Kidney (tissue), 13 donors: ENCODE measurements at regions not wholly inside any gene's neighbourhood (a gene's known extent, or its start where the extent isn't known, plus 50 kb on each side); places are given as distances from the start of the nearest gene placed in this dataset.

Source experiments
- DNase-seq, 5 donors: peaks; one replicate each; pipeline ENCODE4 v3.0.0-alpha.2; 2013 to 2020
- FAIRE-seq: peaks from 2 replicates; lab custom pipeline; 2012; peaks lifted over from hg19 to GRCh38; lab: Jason Lieb, UNC
- H3K27ac ChIP-seq, 2 donors: one replicate each; pipeline ENCODE4 v1.7.0; 2013; ENCODE audit warnings: low read depth in 2 of 2, low read length in 2 of 2, inconsistent platforms in 1 of 2
- H3K27me3 ChIP-seq: one replicate; pipeline ENCODE4 v1.7.1; 2013; ENCODE audit warnings: low read length, inconsistent platforms; ENCODE audit not compliant: control insufficient read depth, insufficient read depth
- H3K36me3 ChIP-seq, 3 donors: one replicate each; pipeline versions ENCODE4 v1.7.0 to v1.7.1; 2013; ENCODE audit warnings: low read length in 3 of 3, control low read depth in 1 of 3, inconsistent platforms in 1 of 3; ENCODE audit not compliant: insufficient read depth in 3 of 3, control insufficient read depth in 2 of 3
- H3K4me1 ChIP-seq, 3 donors: one replicate each; pipeline versions ENCODE4 v1.7.0 to v1.7.1; 2013; ENCODE audit warnings: low read length in 3 of 3, inconsistent platforms in 1 of 3, low read depth in 1 of 3; ENCODE audit not compliant: control insufficient read depth in 2 of 3, insufficient read depth in 2 of 3
- H3K4me3 ChIP-seq, 3 donors: one replicate each; pipeline versions ENCODE4 v1.7.0 to v1.8.1; 2013; ENCODE audit warnings: low read length in 3 of 3, control low read depth in 1 of 3, inconsistent platforms in 1 of 3
- H3K9ac ChIP-seq, 3 donors: one replicate each; pipeline versions ENCODE4 v1.7.0 to v1.7.1; 2013; ENCODE audit warnings: low read length in 3 of 3, control low read depth in 1 of 3, inconsistent platforms in 1 of 3
- H3K9me3 ChIP-seq, 3 donors: one replicate each; pipeline versions ENCODE4 v1.7.0 to v1.7.1; 2013; ENCODE audit warnings: low read length in 3 of 3, control low read depth in 1 of 3, inconsistent platforms in 1 of 3; ENCODE audit not compliant: control insufficient read depth in 2 of 3, insufficient read depth in 1 of 3
- CTCF ChIP-seq: IDR thresholded peaks from 3 replicates; pipeline ENCODE4 v1.5.1; 2012; ENCODE audit warnings: mild to moderate bottlenecking, moderate library complexity, borderline replicate concordance; ENCODE audit not compliant: insufficient read depth; ENCODE audit errors: extremely low read depth
- intact Hi-C: fragments of 100-400 bp; cut with DNase I; formaldehyde crosslinking; loops from one replicate; pipeline ENCODE4 v1.11.1; 2022
- donor health status: control.
- donor health status: control.
- donor health status: control.
- donor health status: control.
- donor health status: control.
- donor health status: DM: yes; HTN: yes; CAD: no.
- donor health status: Normal renal cell carcinoma (clear cell type).

GRCh38 chr6:167564416-167565250 lies 239.7 kb downstream of the TTLL2 start:
- no peak overlapping the region for H3K27ac ChIP-seq
- no peaks in the 10 kb centered on the region for H3K27me3 ChIP-seq
- FAIRE-seq: no peak
- H3K4me3 ChIP-seq: no peak overlapping the region
- H3K4me1 ChIP-seq: peaks cover 0 to 12% (median 2%) of the 10 kb centered on the region in 3 donors
- H3K9ac ChIP-seq: no peak overlapping the region
- intact Hi-C loops: no loop called here
- no peak for DNase-seq
- no peak for TF ChIP-seq CTCF
- H3K9me3 ChIP-seq: no peaks in the 10 kb centered on the region
- no peaks in the 10 kb centered on the region for H3K36me3 ChIP-seq

GRCh38 chr6:167565388-167565787 lies 240.5 kb downstream of the TTLL2 start:
- no peak for FAIRE-seq
- no peak for DNase-seq
- no peak for TF ChIP-seq CTCF
- H3K27ac ChIP-seq: no peak overlapping the region
- H3K4me3 ChIP-seq: no peak overlapping the region
- no peak overlapping the region for H3K9ac ChIP-seq
- H3K4me1 ChIP-seq: peaks cover 0 to 8% (median 2%) of the 10 kb centered on the region in 3 donors
- H3K27me3 ChIP-seq: no peaks in the 10 kb centered on the region
- no peaks in the 10 kb centered on the region for H3K36me3 ChIP-seq
- intact Hi-C loops: no loop called here
- H3K9me3 ChIP-seq: no peaks in the 10 kb centered on the region

GRCh38 chr6:167565884-167566599 lies 241.2 kb downstream of the TTLL2 start:
- Histone ChIP-seq H3K9ac (no peak overlapping the region), H3K36me3 (no peaks in the 10 kb centered on the region), H3K27me3 (no peaks in the 10 kb centered on the region), H3K9me3 (no peaks in the 10 kb centered on the region), H3K27ac (peak overlapping the region in 1 of 2 donors; percentile 23), H3K4me1 (peaks cover 0 to 8% (median 2%) of the 10 kb centered on the region in 3 donors), H3K4me3 (peak overlapping the region in 1 of 3 donors; percentile 33)
- intact Hi-C loops: no loop called here
- FAIRE-seq (no peak), DNase-seq (peak; percentile 66 to 86 (median 76))
- no peak for TF ChIP-seq CTCF
